Sigmoid colon (tissue), 3 donors: ENCODE measurements at regions not wholly inside any gene's neighbourhood (a gene's known extent, or its start where the extent isn't known, plus 50 kb on each side); places are given as distances from the start of the nearest gene placed in this dataset.

Experiments used
- CTCF ChIP-seq, 4 experiments: fragments of 450-650 bp in 3 of 4; fragments of 200-600 bp in 1 of 4; IDR thresholded peaks; one replicate each; pipeline ENCODE4 v1.5.1; 2016 to 2019; ENCODE audit warnings: antibody characterized with exemption in 4 of 4, mild to moderate bottlenecking in 3 of 4, moderate library complexity in 2 of 4
- POLR2A ChIP-seq, 2 donors: fragments of 450-650 bp; IDR thresholded peaks; one replicate each; pipeline ENCODE4 v1.6.1; 2016; ENCODE audit warnings: antibody characterized with exemption in 2 of 2, mild to moderate bottlenecking in 2 of 2, moderate library complexity in 2 of 2

- TF ChIP-seq CTCF (IDR thresholded peaks at IDR 0.05) (no peak), POLR2A (IDR thresholded peaks at IDR 0.05) (no peak)
Observed at GRCh38 chr19:21638776-21639175, 128.6 kb downstream of the ZNF100 start.
